GM18858 (cell line): ENCODE measurements at regions not wholly inside any gene's neighbourhood (a gene's known extent, or its start where the extent isn't known, plus 50 kb on each side); places are given as distances from the start of the nearest gene placed in this dataset.

ENCODE experiments used
- ATAC-seq: cut with Tn5 transposase; IDR thresholded peaks from one replicate; pipeline ENCODE4 v1.9.1; 2021; ENCODE audit not compliant: unreplicated experiment

DNA sequence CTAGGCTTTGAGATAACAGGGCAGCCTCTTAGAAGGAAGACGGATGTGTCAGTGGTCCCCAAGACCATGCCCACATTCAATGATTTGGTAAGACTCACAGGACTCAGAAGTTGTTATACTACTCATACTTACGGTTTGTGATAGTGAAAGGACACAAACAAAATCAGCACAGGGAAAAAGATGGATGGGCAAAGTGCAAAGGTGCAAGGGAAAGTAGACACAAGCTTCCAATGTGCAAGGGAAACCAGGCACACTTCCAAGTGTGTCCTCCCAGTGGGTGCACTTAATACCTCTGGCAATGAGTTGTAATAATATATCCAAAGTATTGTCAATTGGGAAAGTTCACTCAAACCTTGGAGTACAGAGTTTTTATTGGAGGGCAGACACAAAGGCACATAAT lies 53.8 kb upstream of the VCX start:
- no peak for ATAC-seq

DNA sequence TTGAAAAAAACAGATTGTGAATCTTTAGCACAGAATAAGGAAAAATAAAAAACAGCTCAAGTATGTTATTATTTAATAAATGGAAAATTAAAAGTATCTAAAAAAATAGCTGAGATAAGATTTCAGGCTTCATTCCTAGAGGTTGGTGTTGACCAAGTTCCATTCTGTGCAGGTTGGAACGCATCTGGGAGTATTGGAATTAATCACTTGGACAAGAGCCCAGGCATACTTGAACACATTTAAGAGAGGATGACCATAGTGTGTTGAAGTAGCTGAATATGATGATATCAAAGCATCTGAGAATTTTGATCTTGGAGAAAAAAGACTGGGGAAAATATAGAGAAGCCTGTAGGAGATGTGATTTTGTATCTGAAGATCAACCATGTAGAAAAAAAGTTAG lies 54.6 kb upstream of the VCX start:
- ATAC-seq, result no peak

DNA sequence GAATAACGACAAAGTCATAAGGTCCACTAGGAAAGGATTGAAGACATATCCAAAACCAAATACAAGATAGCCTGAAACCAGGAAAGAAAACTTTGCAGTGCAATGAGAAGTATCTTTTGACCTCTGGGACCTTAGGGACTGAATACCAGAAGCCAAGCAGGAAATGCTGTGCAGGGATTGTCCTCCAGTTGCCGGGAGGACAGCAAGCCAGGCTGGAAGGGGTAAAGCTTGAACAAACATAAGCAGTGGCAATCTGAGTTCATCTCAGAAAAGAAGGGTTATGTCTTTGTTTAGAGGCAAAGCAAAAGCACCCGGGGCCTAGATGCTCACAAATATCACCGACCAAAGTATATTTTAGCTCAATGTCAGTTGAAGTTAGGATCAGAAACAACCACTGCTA lies 55.3 kb upstream of the VCX start:
- ATAC-seq, result no peak

GRCh38 chrX:7784580-7784979 lies 58.4 kb upstream of the VCX start:
- ATAC-seq, result no peak

DNA sequence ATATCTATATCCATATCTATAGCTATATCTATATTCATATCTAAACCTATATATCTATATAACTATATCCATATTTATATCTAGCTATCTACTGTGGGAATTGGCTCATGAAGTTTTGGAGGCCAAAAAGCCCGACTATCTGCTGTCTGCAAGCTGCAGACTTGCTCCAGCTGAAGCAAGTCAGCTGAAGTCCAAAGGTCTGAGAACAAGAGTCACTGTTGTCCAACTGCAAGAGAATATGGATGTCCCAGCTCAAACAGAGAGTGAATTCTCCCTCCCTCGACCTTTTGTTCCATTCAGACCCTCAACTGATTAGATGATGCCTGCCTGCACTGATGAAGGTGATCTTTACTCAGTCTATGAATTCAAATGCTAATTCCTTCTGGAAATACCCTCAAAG lies 63.3 kb upstream of the VCX start:
- ATAC-seq, result no peak

DNA sequence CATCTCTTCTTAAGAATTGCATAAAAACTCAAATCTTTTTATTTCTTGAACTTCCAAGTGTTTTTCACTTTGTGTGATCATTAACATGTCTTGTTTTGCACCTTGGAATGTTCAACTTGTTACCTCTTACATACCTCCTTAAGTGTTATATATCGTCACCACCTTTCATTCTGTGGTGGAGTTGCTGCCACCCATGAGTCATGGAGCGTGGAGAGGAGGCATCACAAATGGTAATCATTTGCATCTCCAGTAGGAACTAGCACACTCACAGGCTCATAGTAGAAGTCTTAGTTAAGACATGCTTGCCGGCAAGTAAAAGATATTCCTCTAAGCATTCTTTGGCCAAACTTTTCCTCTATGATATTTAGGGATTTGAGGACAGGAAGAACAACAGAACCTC lies 67.0 kb upstream of the VCX start:
- no peak for ATAC-seq

- ATAC-seq, result no peak
These were observed 71.1 kb upstream of the VCX start for GRCh38 chrX:7771788-7772438.

GRCh38 chrX:7759830-7760229 lies 83.1 kb upstream of the VCX start:
- ATAC-seq, result no peak

GRCh38 chrX:7746856-7747255 lies 96.1 kb upstream of the VCX start:
- no peak for ATAC-seq

DNA sequence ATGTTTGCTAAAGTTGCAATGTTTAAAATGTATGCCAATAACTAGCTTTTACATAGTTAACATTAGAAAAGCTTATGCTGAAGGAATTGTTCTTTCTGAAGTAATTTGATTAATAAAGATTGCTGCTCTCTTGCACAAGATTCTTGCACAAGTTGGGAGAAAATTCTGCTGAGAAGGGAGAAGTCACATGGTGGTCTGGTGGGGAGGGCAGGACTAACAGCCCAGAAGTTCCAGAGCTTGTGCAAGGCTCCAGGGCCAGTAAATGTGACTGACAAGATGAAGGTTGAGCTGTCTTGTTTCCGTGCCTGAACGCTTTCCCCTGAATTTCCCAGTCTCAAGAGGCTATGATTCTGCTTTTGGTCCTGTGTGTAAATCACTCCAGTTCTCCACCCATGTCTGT lies 112.9 kb upstream of the VCX start:
- no peak for ATAC-seq

DNA sequence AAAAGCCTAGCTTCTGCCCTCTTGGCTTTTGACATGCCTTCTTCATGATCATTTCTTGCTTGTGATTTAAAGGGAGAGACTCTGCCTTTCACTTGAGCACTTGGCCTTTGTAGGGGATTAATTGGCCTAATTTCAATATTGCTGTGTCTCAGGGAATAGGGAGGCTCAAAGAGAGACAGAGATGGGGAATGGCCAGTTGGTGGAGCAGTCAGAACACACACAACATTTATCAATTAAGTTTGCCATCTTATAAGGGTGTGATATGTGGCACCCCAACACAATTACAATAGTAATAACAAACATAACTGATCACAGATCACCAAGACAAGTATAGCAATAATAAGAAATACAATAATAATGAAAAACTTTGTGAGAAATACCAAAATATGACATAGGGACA lies 122.5 kb upstream of the VCX start:
- ATAC-seq, result no peak

DNA sequence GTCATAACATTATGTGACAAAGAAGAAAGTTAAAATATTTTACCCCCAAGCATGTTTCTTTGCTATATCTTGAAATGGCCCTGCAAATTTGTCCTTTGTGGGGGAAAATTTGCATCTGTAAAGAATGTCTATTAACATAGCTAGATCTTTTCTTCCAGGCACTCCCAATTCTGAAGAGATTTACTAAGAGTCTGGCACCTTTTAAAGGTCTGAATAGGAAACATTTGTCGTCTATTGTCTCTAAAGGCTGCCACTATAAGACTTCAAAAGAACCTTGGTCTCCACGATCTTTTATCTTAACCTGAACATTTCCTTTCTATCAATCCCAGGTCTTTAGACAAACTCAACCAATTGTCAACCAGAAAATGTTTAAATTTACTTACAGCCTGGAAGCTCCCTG lies 128.6 kb upstream of the VCX start:
- ATAC-seq, result no peak

DNA sequence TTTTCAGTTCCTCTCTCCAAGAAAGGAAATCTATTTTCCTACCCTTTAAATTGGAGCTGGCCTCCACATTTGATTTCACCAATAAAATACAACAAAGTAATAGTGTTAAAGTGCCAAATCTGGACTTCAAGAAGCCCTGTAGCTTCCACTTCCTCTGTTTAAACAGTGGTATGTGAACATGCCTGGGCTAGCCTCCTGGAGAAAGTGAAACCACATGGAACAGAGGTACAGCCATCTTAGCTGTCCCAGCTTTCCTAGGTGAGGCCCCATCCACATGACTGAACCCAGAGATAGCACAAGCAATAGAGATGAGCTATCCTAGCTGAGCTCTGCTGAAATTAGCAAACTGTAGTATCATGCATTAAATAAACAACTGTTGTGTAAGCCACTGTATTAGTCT lies 131.8 kb upstream of the VCX start:
- ATAC-seq, result no peak

DNA sequence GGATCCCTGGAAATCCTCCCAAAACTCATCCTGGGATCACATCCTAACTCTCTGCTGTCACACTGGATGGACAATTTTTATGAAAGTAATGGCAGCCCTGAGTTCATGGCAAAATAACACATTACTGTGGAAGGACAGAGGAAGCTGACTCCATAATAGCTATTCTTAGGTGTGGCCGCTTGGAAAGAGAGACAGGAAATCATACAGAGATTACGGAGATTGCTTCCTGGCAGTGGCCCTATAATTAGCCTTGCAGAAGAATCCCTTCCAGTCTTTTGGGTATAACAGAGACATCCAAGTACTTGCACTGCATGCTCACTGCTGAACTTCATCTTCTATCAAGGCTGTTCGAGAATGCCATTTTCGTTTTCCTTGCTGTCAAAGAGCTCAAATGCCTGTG lies 133.1 kb upstream of the VCX start:
- no peak for ATAC-seq

GRCh38 chrX:7706032-7706431 lies 136.9 kb upstream of the VCX start:
- no peak for ATAC-seq

GRCh38 chrX:7704205-7704604 lies 138.8 kb upstream of the VCX start:
- no peak for ATAC-seq

DNA sequence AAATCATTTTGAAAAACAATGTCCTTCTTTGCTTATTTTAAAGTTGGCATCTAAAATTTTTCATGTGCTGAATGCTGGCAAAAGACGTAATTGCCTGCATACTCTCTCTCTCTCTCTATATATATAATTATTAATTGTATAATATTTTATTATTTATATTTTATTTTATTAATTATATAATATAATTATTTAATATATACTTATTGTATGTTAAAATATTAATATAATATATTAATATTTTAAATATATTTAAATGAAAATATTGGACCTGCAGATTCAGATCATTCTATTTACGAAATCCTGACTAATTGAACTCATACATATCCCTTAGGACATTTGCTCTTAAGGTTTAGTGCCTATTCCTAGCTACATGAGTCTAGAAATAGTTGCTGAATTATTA lies 144.7 kb upstream of the VCX start:
- no peak for ATAC-seq

DNA sequence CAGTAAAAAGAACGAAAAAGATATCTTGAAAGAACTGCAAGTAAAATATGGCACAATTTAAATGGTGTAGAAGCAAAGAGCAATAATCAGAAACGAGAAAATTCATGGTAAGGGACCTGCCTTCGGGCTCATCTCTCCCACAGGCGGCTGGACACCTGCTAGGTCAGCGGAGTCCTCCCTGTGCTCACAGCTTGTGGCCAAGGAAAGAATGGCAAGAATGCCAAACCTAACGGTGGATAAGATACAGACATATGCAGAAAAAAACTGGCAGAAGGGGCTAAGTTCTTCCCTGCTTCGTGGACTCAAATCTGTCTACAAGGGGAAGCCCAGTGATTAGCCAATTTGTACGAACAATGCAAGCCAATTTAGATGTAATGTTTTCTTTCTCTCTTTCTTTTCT lies 152.1 kb upstream of the VCX start:
- ATAC-seq, result no peak

- no peak for ATAC-seq
These were observed 153.1 kb upstream of the VCX start for GRCh38 chrX:7689791-7690412.

GRCh38 chrX:7680181-7680580 lies 162.8 kb upstream of the VCX start:
- ATAC-seq, result no peak

GRCh38 chrX:7654316-7654715 lies 188.7 kb upstream of the VCX start:
- no peak for ATAC-seq

- no peak for ATAC-seq
These were observed 195.1 kb upstream of the VCX start for GRCh38 chrX:7647831-7648230.

DNA sequence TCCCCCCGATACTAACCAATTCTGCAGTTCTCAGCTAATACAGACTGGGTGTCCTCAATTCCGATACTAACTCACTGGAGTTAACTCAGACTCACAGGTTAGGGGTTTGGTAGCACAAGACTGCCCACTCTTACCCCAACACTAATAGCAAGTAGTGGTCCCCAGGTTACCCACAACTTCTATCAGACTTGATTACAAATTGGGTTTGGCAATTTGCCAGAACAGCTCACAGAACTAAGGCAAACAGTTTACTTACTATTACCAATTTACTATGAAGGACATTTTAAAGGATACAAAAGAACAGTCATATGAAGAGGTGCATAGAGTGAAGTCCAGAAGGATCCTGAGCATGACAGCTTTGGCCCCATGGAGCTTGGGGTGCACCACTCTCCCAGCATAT lies 201.8 kb upstream of the VCX start:
- no peak for ATAC-seq
